GM19035 (cell line): ENCODE measurements at regions not wholly inside any gene's neighbourhood (a gene's known extent, or its start where the extent isn't known, plus 50 kb on each side); places are given as distances from the start of the nearest gene placed in this dataset.
"Not testable (repeated sequence)": the region's sequence is repeated elsewhere in the genome, so short reads cannot be mapped to it uniquely, and the experiment has no call there.

Experiments used
- ATAC-seq: cut with Tn5 transposase; IDR thresholded peaks from one replicate; pipeline ENCODE4 v1.9.1; 2021; ENCODE audit not compliant: unreplicated experiment

- ATAC-seq = no peak
These were observed 296.3 kb downstream of the PREX1 start for GRCh38 chr20:48531505-48531904.

DNA sequence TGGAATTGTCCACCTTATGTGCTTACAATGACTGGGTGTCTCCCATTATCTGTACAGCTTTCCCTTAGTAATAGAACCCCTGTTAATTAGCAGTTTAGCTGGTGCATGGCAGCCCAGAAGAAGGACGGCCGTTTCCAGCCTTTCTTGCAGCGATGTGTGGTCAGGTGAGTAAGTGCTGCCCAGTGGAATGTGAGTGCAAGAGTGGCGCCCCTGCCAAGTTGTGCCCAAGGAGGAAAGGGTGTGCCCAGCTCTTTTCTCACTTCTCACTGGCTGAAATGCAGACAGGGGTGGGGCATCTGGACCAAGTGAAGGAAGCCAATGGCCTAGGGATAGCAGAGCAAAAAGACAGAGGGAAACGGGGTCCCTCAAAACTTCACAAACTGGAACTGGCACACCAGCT, 296.8 kb downstream of the PREX1 start:
- ATAC-seq = no peak

DNA sequence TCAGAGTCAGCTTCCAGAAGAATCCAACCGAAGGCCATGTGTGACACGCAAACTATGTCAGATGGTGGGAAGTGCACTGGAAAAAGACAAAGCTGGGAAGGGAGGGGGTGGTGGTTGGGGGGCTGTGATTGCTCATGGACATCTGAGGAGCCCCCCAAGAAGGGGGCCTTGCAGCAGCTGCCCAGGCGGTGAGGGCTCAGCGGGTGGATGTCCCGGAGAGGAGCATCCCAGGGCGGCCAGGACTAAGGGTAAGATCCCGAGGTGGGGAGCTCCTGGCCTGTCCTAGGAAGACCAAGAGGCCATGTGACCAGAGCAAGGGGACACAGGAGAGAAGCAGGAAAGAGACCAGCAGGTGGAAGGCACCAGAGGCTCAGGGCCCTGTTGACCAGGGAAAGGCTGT, 299.5 kb downstream of the PREX1 start:
- no peak for ATAC-seq

DNA sequence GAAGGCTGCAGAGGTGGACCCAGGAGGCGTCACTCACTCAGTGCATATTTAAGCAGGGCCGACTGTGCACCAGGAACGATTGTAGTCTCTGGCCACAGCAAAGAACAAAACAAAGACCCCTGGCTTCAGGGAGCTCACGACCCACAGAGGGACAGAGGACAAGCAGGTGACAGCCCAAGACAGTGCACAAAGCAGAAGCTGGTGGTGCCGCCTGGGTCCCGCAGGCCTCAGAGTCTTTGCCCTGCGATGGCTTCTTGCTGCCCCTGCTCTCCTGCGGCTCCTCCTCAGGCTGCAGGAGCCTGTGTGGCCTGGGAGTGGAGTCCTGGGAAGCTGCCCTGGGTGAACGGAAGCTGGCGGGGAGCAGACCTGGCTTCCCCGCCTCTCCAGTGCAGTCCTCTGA, 300.0 kb downstream of the PREX1 start:
- no peak for ATAC-seq

- no peak for ATAC-seq
These were observed 300.9 kb downstream of the PREX1 start for GRCh38 chr20:48526936-48527335.

- ATAC-seq = no peak
These were observed 302.4 kb downstream of the PREX1 start for GRCh38 chr20:48525400-48525799.

- ATAC-seq = no peak
These were observed 303.2 kb downstream of the PREX1 start for GRCh38 chr20:48524582-48524981.

DNA sequence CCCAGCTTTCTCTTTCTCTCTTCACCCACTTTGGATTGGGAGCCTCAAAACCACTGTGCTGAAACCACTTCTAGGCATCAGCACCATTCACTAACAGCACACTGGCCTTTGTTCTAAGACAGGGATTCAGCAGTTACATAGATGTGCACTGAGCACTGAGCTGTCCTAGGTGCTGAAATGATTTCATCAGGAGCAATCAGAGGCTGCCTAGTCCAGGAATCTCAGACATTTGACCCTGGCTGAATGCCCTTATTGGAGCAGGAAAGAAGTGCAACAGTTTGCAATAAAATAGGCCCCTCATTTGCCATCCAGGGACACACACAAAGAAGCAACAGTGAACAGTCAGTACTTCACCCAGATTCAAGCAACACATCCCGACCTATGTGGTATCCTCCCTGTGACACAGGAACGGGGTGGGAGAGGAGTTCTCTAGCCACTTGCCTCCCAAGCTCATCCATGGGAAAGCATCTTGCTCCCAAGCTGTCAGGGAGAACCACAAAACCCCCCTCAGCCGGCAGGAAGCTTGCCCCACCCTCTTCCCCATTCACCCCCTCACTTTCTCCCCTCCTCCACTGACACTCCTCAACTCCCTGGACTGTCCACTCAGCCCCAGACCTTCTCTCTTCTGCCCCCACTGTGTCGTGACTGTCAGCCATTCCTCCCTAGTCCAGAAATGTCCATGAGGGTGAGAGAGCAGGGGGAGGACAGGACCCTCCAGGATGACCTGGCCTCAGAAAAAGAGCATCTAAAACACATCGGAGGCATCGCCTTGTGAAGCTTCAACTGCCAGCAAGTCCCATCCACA, 304.4 kb downstream of the PREX1 start:
- ATAC-seq = no peak

- ATAC-seq = no peak
These were observed 306.7 kb downstream of the PREX1 start for GRCh38 chr20:48521121-48521520.

GRCh38 chr20:48516196-48516595, 311.6 kb downstream of the PREX1 start:
- not testable (repeated sequence) for ATAC-seq

DNA sequence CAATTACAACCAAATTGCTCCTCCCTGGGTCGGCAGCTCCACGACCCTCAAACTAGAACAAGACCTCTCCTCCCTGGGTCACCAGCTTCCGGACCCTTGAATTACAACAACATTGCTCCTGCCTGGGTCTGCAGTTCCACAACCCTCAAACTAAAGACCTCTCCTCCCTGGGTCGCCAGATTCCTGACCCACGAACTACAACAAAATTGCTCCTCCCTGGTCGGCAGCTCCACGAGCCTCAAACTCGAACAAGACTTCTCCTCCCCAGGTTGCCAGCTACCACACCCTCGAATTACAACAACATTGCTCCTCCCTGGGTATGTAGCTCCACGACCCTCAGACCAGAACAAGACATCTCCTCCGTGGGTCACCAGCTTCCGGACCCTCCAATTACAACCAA, 313.2 kb downstream of the PREX1 start:
- not testable (repeated sequence) for ATAC-seq

DNA sequence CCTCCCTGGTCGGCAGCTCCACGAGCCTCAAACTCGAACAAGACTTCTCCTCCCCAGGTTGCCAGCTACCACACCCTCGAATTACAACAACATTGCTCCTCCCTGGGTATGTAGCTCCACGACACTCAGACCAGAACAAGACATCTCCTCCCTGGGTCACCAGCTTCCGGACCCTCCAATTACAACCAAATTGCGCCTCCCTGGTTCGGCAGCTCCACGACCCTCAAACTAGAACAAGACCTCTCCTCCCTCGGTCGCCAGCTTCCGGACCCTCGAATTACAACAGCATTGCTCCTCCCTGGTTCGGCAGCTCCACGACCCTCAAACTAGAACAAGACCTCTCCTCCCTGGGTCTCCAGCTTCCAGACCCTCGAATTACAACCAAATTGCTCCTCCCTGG, 315.3 kb downstream of the PREX1 start:
- ATAC-seq = not testable (repeated sequence)

GRCh38 chr20:48505066-48505465, 322.7 kb downstream of the PREX1 start:
- ATAC-seq = not testable (repeated sequence)

DNA sequence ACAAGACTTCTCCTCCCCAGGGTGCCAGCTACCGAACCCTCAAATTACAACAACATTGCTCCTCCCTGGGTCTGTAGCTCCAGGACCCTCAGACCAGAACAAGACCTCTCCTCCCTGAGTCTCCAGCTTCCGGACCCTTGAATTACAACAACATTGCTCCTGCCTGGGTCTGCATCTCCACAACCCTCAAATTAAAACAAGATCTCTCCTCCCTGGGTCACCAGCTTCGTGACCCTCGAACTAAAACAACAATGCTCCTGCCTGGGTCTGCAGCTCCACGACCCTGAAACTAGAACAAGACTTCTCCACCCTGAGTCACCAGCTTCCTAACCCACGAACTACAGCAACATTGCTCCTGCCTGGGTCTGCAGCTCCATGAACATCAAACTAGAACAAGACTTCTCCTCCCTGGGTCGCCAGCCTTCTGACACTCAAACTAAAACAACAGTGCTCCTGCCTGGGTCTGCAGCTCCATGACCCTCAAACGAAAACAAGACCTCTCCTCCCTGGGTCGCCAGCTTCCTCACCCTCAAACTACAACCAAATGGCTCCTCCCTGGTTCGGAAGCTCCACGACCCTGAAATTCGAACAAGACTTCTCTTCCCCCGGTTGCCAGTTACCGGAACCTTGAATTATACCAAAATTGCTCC, 324.5 kb downstream of the PREX1 start:
- no peak for ATAC-seq

- ATAC-seq = no peak
These were observed 325.0 kb downstream of the PREX1 start for GRCh38 chr20:48502758-48503157.

GRCh38 chr20:48502016-48502415, 325.8 kb downstream of the PREX1 start:
- no peak for ATAC-seq

DNA sequence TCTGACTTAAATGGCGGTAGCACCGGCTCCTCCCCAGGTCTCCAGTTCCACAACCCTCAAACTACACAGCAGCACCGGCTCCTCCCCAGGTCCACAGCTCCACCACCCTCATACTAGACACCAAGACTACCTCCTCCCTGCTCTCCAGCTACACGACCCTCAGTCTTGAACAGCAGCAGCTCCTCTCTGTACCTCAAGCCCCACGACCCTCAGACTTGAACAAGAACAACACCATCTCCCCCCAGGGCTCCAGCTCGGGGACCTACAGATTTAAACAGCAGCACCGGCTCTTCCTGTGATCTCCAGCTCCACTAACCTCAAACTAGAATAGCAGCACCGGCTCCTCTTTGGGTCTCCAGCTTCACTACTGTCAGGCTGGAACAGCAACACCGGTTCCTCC, 326.9 kb downstream of the PREX1 start:
- not testable (repeated sequence) for ATAC-seq

GRCh38 chr20:48498939-48499338, 328.9 kb downstream of the PREX1 start:
- ATAC-seq = not testable (repeated sequence)

GRCh38 chr20:48498125-48498524, 329.7 kb downstream of the PREX1 start:
- ATAC-seq = not testable (repeated sequence)

- ATAC-seq = no peak
These were observed 333.8 kb downstream of the PREX1 start for GRCh38 chr20:48493966-48494365.

DNA sequence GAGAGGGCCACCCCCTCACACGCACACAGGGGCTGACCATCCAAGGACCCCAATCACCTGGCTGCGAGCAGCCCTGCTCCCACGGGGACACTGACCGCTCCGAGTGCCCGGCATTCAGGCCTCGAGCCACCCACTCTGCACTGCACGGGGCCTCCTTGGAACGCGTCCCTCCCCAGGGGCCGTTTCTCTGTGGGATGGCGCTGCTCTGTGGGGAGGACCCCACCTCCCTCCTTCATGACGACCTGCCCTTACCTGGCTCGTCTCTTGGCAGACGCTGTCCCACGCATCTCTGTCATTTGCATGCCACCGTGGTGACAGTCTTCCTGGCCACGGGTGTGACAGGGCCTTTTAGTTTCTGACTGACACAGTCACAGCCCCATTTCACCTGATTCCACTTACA, 334.5 kb downstream of the PREX1 start:
- ATAC-seq = not testable (repeated sequence)

- ATAC-seq = no peak
These were observed 335.1 kb downstream of the PREX1 start for GRCh38 chr20:48492715-48493070.
